HEK293T (cell line): ENCODE measurements at regions not wholly inside any gene's neighbourhood (a gene's known extent, or its start where the extent isn't known, plus 50 kb on each side); places are given as distances from the start of the nearest gene placed in this dataset.

Experiments used
- ELF4 ChIP-seq: fragments of 450-650 bp; IDR thresholded peaks from 2 replicates; pipeline ENCODE4 v1.6.1; 2017; ENCODE audit warnings: antibody characterized with exemption
- FOXA1 ChIP-seq: fragments of 450-650 bp; IDR thresholded peaks from 2 replicates; pipeline ENCODE4 v1.6.1; 2016; ENCODE audit warnings: mild to moderate bottlenecking
- FOXM1 ChIP-seq: fragments of 450-650 bp; IDR thresholded peaks from 2 replicates; pipeline ENCODE4 v1.6.1; 2017; ENCODE audit warnings: mild to moderate bottlenecking, borderline replicate concordance
- HDGF ChIP-seq: fragments of 450-650 bp; IDR thresholded peaks from 2 replicates; pipeline ENCODE4 v1.6.1; 2017; ENCODE audit warnings: antibody characterized with exemption, borderline replicate concordance
- L3MBTL2 ChIP-seq: fragments of 450-650 bp; conservative IDR thresholded peaks from 2 replicates; pipeline ENCODE4 v1.6.1; 2016; ENCODE audit warnings: mild to moderate bottlenecking
- NFRKB ChIP-seq: fragments of 450-650 bp; IDR thresholded peaks from 2 replicates; pipeline ENCODE4 v1.6.1; 2016; ENCODE audit warnings: mild to moderate bottlenecking, moderate library complexity
- SP1 ChIP-seq: fragments of 450-650 bp; IDR thresholded peaks from 2 replicates; pipeline ENCODE4 v1.6.1; 2017
- SUZ12 ChIP-seq: fragments of 450-650 bp; IDR thresholded peaks from 2 replicates; pipeline ENCODE4 v1.6.1; 2016; ENCODE audit warnings: mild to moderate bottlenecking
- TARDBP ChIP-seq: fragments of 450-650 bp; IDR thresholded peaks from 2 replicates; pipeline ENCODE4 v1.6.1; 2016
- ZNF384 ChIP-seq: fragments of 450-650 bp; IDR thresholded peaks from 2 replicates; pipeline ENCODE4 v1.6.1; 2016

- TF ChIP-seq ELF4 (no peak), TARDBP (no peak), SP1 (no peak), FOXA1 (no peak), ZNF384 (no peak), L3MBTL2 (no peak), FOXM1 (no peak), NFRKB (no peak), HDGF (no peak), SUZ12 (no peak)
Measured at GRCh38 chr5:75890546-75890945, 173.3 kb upstream of the POC5 start.
